Neural progenitor cell (in vitro differentiated cells): ENCODE measurements at regions not wholly inside any gene's neighbourhood (a gene's known extent, or its start where the extent isn't known, plus 50 kb on each side); places are given as distances from the start of the nearest gene placed in this dataset.

ENCODE experiments used
- DNase-seq: peaks from one replicate; pipeline ENCODE4 v3.0.0-alpha.2; 2016; ENCODE audit warnings: low spot score
- H2AFZ ChIP-seq: fragments of 200-600 bp; sonication (generic); replicated peaks from 2 replicates; pipeline ENCODE4 v1.6.1; 2016; ENCODE audit warnings: antibody characterized with exemption
- H3F3A ChIP-seq: fragments of 200-600 bp; sonication (generic); 2 replicates; pipeline ENCODE4 v1.6.1; 2016; ENCODE audit warnings: antibody characterized with exemption, low read depth
- H3K27ac ChIP-seq: fragments of 200-600 bp; sonication (generic); 2 replicates; pipeline ENCODE4 v1.5.1; 2016; ENCODE audit warnings: mild to moderate bottlenecking
- H3K27me3 ChIP-seq: fragments of 200-600 bp; sonication (generic); 2 replicates; pipeline ENCODE4 v1.6.1; 2016; ENCODE audit warnings: mild to moderate bottlenecking, moderate library complexity
- H3K36me3 ChIP-seq: fragments of 200-600 bp; sonication (generic); 2 replicates; pipeline ENCODE4 v1.5.1; 2016
- H3K4me1 ChIP-seq: fragments of 200-600 bp; sonication (generic); 2 replicates; pipeline ENCODE4 v1.6.1; 2016; ENCODE audit warnings: mixed run types
- H3K4me2 ChIP-seq: fragments of 200-600 bp; sonication (generic); 2 replicates; pipeline ENCODE4 v1.6.1; 2016
- H3K4me3 ChIP-seq: fragments of 200-600 bp; sonication (generic); 2 replicates; pipeline ENCODE4 v1.5.1; 2016
- H3K79me2 ChIP-seq: fragments of 200-600 bp; sonication (generic); 2 replicates; pipeline ENCODE4 v1.6.1; 2016; ENCODE audit warnings: low read depth
- H3K9ac ChIP-seq: fragments of 200-600 bp; sonication (generic); 2 replicates; pipeline ENCODE4 v1.6.1; 2016
- H3K9me3 ChIP-seq: fragments of 200-600 bp; sonication (generic); 2 replicates; pipeline ENCODE4 v1.5.1; 2016; ENCODE audit warnings: low read depth
- H4K20me1 ChIP-seq: fragments of 200-600 bp; sonication (generic); 2 replicates; pipeline ENCODE4 v1.6.1; 2016; ENCODE audit warnings: low read depth
- H3K27ac Mint-ChIP-seq: 3 replicates; pipeline ENCODE4 v1.8.0; 2021; ENCODE audit warnings: mixed read lengths
- H3K27me3 Mint-ChIP-seq: 2 replicates; pipeline ENCODE4 v1.8.0; 2022; ENCODE audit warnings: low read depth, mild to moderate bottlenecking, inconsistent platforms, moderate library complexity, mixed read lengths; ENCODE audit not compliant: insufficient read depth
- H3K36me3 Mint-ChIP-seq: 3 replicates; pipeline ENCODE4 v1.8.0; 2021; ENCODE audit warnings: mixed read lengths
- H3K4me1 Mint-ChIP-seq: 3 replicates; pipeline ENCODE4 v1.8.0; 2021; ENCODE audit warnings: mixed read lengths
- H3K4me3 Mint-ChIP-seq: 3 replicates; pipeline ENCODE4 v1.8.0; 2021; ENCODE audit warnings: mild to moderate bottlenecking, moderate library complexity, mixed read lengths
- H3K9me3 Mint-ChIP-seq: 3 replicates; pipeline ENCODE4 v1.8.0; 2020; ENCODE audit warnings: mixed read lengths
- CTCF ChIP-seq: fragments of 200-600 bp; sonication (generic); IDR thresholded peaks from 2 replicates; pipeline ENCODE4 v1.5.1; 2017; ENCODE audit warnings: antibody characterized with exemption, mild to moderate bottlenecking
- EZH2 ChIP-seq: fragments of 200-600 bp; sonication (generic); IDR thresholded peaks from 2 replicates; pipeline ENCODE4 v1.6.1; 2017; ENCODE audit warnings: antibody characterized with exemption, mild to moderate bottlenecking, moderate library complexity
- EZH2phosphoT487 ChIP-seq: fragments of 200-600 bp; sonication (generic); IDR thresholded peaks from 2 replicates; pipeline ENCODE4 v1.6.1; 2017; ENCODE audit warnings: antibody characterized with exemption

DNA sequence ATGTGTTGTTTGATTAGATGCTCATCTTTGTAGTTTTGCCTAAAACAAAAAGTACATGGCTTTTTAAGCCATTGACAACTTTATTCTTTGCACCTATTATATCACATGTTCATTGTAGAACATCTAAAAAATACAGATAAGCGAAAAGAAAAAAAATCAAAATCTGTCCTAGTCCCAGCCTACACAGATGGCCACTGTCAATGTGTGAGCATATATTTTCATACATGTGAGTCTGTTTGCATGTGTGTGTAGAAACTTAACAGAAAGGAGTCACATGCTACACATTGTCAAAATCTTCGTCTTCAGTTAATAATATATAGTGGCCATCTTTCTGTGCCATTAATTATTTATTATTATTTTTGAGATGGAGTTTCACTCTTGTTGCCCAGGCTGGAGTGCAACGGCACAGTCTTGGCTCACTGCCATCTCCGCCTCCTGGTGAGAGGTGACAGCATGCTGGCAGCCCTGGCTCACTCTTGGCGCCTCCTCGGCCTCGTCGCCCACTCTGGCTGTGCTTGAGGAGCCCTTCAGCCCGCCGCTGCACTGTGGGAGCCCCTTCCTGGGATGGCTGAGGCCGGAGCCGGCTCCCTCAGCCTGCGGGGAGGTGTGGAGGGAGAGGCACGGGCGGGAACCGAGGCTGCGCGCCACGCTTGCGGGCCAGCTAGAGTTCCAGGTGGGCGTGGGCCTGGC is 68.5 kb upstream of the AMZ2 start:
- H3K9me3 Mint-ChIP-seq = no peaks in the 10 kb centered on the region
- DNase-seq = no peak

GRCh38 chr17:68179926-68180285 is 67.9 kb upstream of the AMZ2 start:
- H3K27ac ChIP-seq = no peak overlapping the region
- no peaks in the 10 kb centered on the region for H4K20me1 ChIP-seq
- H3K79me2 ChIP-seq = no peaks in the 10 kb centered on the region
- no peaks in the 10 kb centered on the region for H3K36me3 ChIP-seq
- Mint-ChIP-seq H3K4me3 (no peak overlapping the region), H3K36me3 (peaks cover 2% of the 10 kb centered on the region), H3K27me3 (peaks cover 3% of the 10 kb centered on the region), H3K9me3 (no peaks in the 10 kb centered on the region), H3K4me1 (peaks cover 11% of the 10 kb centered on the region), H3K27ac (no peak overlapping the region)
- no peaks in the 10 kb centered on the region for H3K9me3 ChIP-seq
- H3F3A ChIP-seq = peaks cover 9% of the 10 kb centered on the region
- no peak overlapping the region for H3K4me3 ChIP-seq
- no peak for TF ChIP-seq CTCF
- no peak for TF ChIP-seq EZH2phosphoT487
- no peak for TF ChIP-seq EZH2
- no peak overlapping the region for H2AFZ ChIP-seq
- no peaks in the 10 kb centered on the region for H3K27me3 ChIP-seq
- no peak for DNase-seq
- no peak overlapping the region for H3K4me2 ChIP-seq
- H3K9ac ChIP-seq = no peak overlapping the region
- H3K4me1 ChIP-seq = peaks cover 12% of the 10 kb centered on the region

More for the DNA sequence above, 68.5 kb upstream of the AMZ2 start:
- no peaks in the 10 kb centered on the region for H3K27me3 ChIP-seq
- no peaks in the 10 kb centered on the region for H3K79me2 ChIP-seq
- no peak overlapping the region for H3K27ac Mint-ChIP-seq
- H3K4me1 ChIP-seq = peaks cover 7% of the 10 kb centered on the region
- H4K20me1 ChIP-seq = no peaks in the 10 kb centered on the region
- H3K9me3 ChIP-seq = no peaks in the 10 kb centered on the region
- no peak overlapping the region for H3K9ac ChIP-seq
- peaks cover 3% of the 10 kb centered on the region for H3K27me3 Mint-ChIP-seq
- no peak overlapping the region for H2AFZ ChIP-seq
- peaks cover 8% of the 10 kb centered on the region for H3K4me1 Mint-ChIP-seq
- peaks cover 4% of the 10 kb centered on the region for H3F3A ChIP-seq
- no peaks in the 10 kb centered on the region for H3K36me3 ChIP-seq
- TF ChIP-seq EZH2 (no peak), CTCF (no peak), EZH2phosphoT487 (no peak)
- H3K4me3 Mint-ChIP-seq = no peak overlapping the region
- no peak overlapping the region for H3K4me2 ChIP-seq
- no peak overlapping the region for H3K4me3 ChIP-seq
- H3K27ac ChIP-seq = no peak overlapping the region
- peaks cover 2% of the 10 kb centered on the region for H3K36me3 Mint-ChIP-seq

DNA sequence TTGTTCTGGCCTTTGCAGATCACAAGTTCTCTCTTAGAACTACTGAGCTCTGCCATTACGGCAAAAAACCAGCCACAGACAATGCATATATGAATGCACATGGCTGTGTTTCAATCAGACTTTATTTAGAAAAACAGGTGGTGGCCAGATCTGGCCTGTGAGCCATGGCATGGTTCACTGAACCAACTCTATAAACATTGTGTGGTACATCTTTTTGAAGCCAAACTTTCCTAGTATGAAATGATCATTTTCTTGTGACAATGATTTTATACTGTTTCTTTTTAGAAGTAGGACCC is 65.9 kb upstream of the AMZ2 start:
- no peak for TF ChIP-seq CTCF
- TF ChIP-seq EZH2 = no peak
- no peak for TF ChIP-seq EZH2phosphoT487
- Histone ChIP-seq H3K4me1 (peaks cover 12% of the 10 kb centered on the region), H3K36me3 (no peaks in the 10 kb centered on the region), H3K9me3 (no peaks in the 10 kb centered on the region), H3K9ac (no peak overlapping the region), H3K79me2 (no peaks in the 10 kb centered on the region), H3K27me3 (no peaks in the 10 kb centered on the region), H3F3A (peaks cover 10% of the 10 kb centered on the region), H3K4me3 (no peak overlapping the region), H3K27ac (no peak overlapping the region), H4K20me1 (no peaks in the 10 kb centered on the region), H3K4me2 (no peak overlapping the region), H2AFZ (no peak overlapping the region)
- no peak for DNase-seq
- peaks cover 3% of the 10 kb centered on the region for H3K27me3 Mint-ChIP-seq
- H3K4me1 Mint-ChIP-seq = peaks cover 13% of the 10 kb centered on the region
- no peak overlapping the region for H3K4me3 Mint-ChIP-seq
- H3K9me3 Mint-ChIP-seq = no peaks in the 10 kb centered on the region
- no peak overlapping the region for H3K27ac Mint-ChIP-seq
- no peaks in the 10 kb centered on the region for H3K36me3 Mint-ChIP-seq
